GM21423 (cell line): ENCODE measurements at regions not wholly inside any gene's neighbourhood (a gene's known extent, or its start where the extent isn't known, plus 50 kb on each side); places are given as distances from the start of the nearest gene placed in this dataset.
A peak's percentile ranks its signal among the peaks of the same experiment; 100 is the strongest.

Source experiments
- ATAC-seq: cut with Tn5 transposase; IDR thresholded peaks from one replicate; pipeline ENCODE4 v1.9.1; 2021; ENCODE audit warnings: mild to moderate bottlenecking, moderate library complexity; ENCODE audit not compliant: unreplicated experiment

DNA sequence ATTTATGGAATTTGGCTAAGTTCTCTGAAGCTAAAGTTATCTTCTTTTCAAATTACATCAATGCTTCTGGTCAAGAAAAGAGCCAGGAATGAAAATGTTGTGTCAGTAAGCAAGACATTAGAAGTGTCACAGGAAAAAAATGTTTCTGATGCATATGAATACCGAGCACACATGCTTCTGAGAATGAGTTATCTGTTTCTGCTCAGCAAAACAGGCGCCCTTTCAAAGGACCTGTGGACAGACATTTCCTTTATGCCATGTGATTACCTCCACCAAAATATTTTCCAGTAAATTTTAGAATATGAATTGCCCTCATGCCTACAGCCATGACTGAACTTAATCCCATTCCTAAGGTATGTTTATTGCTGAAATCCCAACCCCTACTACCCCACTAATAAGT lies 55.4 kb upstream of the RNF180 start:
- ATAC-seq, result no peak

DNA sequence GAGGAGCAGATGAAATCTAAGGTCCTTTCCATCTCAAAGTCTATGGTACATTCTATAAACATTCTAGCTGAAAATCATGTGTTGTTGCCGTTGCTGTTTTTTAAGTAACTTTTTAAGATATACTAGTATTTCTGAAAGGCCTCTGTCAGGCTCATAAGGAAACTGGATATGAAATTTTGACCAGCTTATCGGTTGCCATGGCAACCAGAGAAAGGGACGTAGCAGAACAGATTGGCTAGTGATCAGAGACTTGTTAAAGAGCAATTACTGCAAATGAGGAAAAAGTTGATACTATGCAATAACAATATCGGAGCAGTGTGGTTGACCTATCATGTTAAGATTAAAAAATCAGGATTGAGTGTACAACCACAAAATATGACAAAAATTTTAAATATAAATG lies 57.0 kb upstream of the RNF180 start:
- ATAC-seq, result no peak

DNA sequence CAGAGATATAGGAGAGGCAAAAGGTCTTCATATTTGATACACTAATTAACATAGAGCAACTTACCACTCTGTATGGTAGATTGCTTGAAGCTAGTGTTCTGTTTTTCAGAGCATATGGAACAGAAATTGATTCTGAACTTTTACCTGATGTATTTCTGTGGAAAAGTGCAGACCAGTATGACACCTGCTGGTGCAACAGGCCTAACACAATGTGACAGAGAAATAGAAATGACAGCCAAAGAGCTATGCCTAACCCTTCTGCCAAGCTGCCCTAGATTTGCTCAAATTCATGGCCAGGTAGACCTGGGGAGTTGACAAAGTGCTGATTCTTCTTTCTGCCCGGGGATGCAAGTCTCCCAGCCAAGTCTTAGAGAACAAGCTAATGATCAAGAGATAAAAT lies 65.4 kb upstream of the RNF180 start:
- ATAC-seq, result no peak

DNA sequence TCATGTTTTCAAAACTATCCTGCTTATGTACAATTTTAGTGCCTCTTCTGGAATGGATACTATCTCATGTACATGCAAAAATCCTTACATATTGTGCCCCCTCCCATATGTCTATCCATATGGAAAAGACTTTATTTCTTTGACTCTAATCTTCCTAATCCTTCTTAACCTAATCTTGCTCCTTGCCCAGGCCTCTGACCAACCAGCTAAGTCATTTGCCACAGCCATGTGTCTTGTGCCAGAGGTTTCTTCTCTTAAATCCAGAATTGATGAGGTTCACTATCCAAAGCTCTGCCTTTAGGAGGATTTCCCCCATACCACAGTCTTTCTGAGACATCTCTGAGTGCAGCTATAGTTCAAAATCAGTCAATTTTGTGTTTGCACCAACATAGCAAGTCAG lies 68.9 kb upstream of the RNF180 start:
- ATAC-seq, result no peak

DNA sequence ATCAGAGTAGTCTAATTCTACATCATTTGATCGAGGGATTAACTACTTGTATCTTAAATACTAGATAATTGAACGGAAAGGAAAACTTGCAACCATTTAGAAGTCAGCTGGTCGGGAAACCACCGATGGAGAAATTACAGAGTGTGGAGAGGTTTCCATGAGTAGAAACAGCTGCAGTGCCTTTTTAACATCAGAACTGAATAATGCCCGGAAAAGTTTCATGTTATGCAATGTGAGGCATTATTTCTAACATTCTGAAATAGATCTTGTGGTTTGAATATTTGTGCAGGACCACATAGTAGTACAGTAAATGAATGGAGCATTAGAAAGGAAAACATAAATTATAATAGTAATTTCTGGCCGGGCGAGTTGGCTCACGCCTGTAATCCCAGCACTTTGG lies 88.1 kb upstream of the RNF180 start:
- ATAC-seq, result no peak

DNA sequence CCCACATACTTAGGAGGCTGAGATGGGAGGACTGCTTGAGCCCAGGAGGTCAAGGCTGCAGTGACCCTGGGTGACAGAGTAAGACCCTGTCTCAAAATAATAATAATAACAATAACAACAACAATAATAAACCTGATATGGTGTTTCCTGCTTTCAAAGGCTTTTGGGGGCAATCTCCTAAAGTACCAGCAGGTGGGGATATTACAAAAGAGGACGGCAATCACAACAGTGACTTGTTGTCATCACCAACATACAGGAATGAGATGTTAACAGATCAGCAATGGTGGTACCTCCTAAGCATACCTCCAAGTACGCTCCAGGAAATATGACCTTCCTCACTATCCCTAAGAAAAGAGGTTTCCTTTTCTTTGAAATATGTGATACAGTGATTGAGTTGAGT lies 91.1 kb upstream of the RNF180 start:
- ATAC-seq, result peak; percentile 78

DNA sequence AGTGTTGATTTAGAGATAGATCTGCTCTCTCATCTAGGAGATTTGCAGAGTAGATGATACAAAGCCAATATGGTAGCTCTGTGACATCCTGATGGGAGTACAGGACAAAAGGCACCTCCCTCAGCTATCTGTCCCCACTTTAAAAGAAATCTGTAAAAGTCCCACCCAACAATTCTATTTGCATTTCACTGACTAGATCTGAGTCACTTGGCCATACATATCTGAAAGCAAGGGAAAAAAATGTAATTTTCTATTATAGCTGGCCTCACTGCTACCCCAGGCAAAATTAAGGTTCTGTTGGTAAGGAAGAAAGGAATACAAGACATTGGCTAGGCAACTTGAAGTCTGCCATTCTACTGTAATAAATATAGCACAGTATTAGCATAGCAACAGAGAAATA lies 96.2 kb upstream of the RNF180 start:
- ATAC-seq, result no peak

DNA sequence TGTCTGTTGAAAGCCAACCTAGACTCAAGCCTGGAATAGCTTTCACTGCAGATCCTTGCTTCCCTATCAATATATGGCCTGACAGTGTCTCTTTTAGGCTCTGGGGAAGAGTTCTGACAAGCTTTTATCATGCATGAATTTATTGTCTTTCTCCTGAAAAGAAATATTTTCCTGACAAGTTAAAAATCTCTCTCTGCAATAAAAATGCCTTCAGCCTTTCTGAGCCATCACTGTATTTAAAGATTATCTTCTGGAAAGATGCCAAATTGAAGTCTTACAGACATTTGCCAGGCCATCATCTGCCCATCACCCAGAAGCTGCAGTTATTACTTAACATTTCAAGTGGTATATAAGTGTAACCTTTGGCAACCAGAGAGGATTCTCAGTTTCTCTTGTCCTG lies 88.1 kb upstream of the HTR1A start:
- no peak for ATAC-seq

DNA sequence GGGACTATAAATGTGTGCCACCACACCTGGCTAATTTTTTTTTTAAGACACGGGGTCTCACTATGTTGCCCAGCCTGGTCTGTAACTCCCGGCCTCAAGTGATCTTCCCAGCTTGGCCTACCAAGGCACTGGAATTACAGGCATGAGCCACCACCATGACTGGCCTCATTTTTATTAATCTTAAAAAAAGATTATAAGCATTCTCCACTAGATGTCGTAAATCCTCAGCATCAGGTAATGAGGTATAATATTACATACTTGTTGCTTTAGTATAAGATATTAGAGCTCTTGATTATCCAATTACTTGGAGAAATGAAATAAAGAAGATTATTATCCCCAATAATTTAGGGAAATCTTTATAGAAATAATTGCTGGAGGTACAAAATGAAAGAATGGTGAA lies 78.2 kb upstream of the HTR1A start:
- no peak for ATAC-seq

DNA sequence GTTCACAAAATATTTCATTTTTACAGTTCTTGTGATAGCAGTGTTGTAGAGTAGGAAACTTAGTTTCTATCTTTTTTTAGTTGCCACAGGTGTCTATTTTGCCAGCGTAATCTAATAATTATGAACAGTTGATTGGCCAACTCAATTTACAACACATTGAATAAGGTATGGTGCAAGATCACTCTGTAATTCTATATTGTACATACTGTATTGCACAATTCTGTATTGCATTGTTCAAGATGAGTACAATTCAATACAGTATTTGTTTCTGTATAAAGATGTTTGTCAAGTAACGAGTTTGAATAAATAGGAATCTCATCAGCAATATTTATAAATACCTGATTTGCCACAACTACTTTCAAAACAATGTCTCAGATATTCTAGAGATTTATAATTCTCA lies 64.2 kb upstream of the HTR1A start:
- no peak for ATAC-seq

DNA sequence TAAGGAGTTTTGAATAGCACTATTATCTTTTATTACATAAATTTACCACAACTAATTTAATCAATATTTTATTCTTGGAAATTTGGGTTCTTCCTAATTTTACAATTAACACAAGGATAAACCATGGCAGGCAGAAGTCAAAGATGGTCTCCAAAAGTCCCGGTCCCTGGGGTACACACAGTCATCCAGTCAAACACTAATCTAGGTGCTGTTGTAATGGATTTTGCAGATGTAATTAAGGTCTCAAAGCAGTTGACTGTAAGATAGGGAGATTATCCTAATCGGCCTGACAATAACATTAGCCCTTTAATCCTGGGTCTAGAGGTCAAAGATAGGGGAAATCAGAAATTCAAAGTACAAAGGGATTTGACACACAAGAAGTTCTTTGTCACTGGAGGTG lies 57.5 kb upstream of the HTR1A start:
- ATAC-seq, result no peak

DNA sequence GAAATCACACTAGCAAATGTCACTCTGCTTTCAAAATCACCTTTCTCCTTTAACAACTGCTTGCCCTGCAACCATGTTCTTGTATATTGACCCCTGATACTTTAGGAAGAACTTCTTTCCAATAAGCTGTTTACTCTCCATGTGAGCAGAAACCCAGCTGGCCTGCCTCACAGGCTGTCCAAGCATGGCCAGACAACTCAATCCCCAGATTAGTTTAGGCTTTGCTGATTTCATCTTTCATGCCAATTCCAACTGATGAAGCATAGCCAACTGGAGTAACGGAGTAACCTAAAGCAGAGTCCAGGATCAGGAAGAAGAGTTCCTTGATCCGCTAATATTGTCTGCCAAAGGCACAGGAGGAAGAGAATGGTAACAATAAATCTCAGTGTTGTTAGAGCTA lies 56.7 kb upstream of the HTR1A start:
- ATAC-seq, result no peak

DNA sequence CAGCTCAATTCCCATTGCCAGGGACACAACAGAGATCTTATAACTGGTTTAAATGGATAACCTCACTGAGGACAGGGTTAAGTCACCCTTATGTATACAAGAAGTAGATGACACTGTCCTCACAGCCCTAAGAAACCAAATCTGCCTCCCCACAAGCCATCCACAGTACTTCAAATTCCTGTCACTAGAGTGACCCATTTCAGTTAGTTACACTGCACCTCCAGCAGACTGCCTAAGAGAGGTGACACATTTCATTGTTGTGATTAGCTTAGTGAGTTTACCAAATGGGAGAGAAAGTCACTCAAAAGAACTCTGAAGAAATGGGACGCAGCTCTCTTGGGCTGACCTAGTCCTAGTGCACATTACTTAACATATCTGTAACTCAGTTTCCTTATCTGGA lies 53.6 kb upstream of the HTR1A start:
- ATAC-seq, result no peak
